HEK293 (cell line): ENCODE measurements at regions not wholly inside any gene's neighbourhood (a gene's known extent, or its start where the extent isn't known, plus 50 kb on each side); places are given as distances from the start of the nearest gene placed in this dataset.
"Not testable (repeated sequence)": the region's sequence is repeated elsewhere in the genome, so short reads cannot be mapped to it uniquely, and the experiment has no call there.

ENCODE experiments used
- CTCF ChIP-seq: fragments of 450-650 bp; formaldehyde crosslinking; IDR thresholded peaks from 2 replicates; pipeline ENCODE4 v1.5.1; 2016; ENCODE audit warnings: missing biosample characterization, missing genetic modification characterization
- PRDM4 ChIP-seq: fragments of 450-650 bp; formaldehyde crosslinking; IDR thresholded peaks from 2 replicates; pipeline ENCODE4 v1.5.1; 2017; ENCODE audit warnings: missing biosample characterization, missing genetic modification characterization
- REPIN1 ChIP-seq: fragments of 450-650 bp; formaldehyde crosslinking; IDR thresholded peaks from 2 replicates; pipeline ENCODE4 v1.5.1; 2017; ENCODE audit warnings: missing biosample characterization, missing genetic modification characterization, low read depth
- REST ChIP-seq: fragments of 450-650 bp; formaldehyde crosslinking; IDR thresholded peaks from 2 replicates; pipeline ENCODE4 v1.5.1; 2016; ENCODE audit warnings: missing biosample characterization, missing genetic modification characterization
- SP3 ChIP-seq: fragments of 450-650 bp; formaldehyde crosslinking; IDR thresholded peaks from 2 replicates; pipeline ENCODE4 v1.5.1; 2016; ENCODE audit warnings: missing biosample characterization, missing genetic modification characterization
- YY1 ChIP-seq: fragments of 450-650 bp; formaldehyde crosslinking; IDR thresholded peaks from 2 replicates; pipeline ENCODE4 v1.5.1; 2018; ENCODE audit warnings: missing biosample characterization, missing genetic modification characterization
- ZBTB17 ChIP-seq: fragments of 450-650 bp; formaldehyde crosslinking; IDR thresholded peaks from 2 replicates; pipeline ENCODE4 v1.5.1; 2016; ENCODE audit warnings: missing biosample characterization, missing genetic modification characterization
- ZNF18 ChIP-seq: fragments of 450-650 bp; formaldehyde crosslinking; IDR thresholded peaks from 2 replicates; pipeline ENCODE4 v1.5.1; 2016; ENCODE audit warnings: missing biosample characterization, missing genetic modification characterization
- ZNF366 ChIP-seq: fragments of 450-650 bp; formaldehyde crosslinking; conservative IDR thresholded peaks from 2 replicates; pipeline ENCODE4 v1.5.1; 2016; ENCODE audit warnings: missing biosample characterization, missing genetic modification characterization
- ZNF549 ChIP-seq: fragments of 450-650 bp; IDR thresholded peaks from 2 replicates; pipeline ENCODE4 v1.5.1; 2018; ENCODE audit warnings: missing biosample characterization, missing genetic modification characterization, mild to moderate bottlenecking, inconsistent platforms, moderate library complexity
- ZNF560 ChIP-seq: fragments of 450-650 bp; formaldehyde crosslinking; IDR thresholded peaks from 2 replicates; pipeline ENCODE4 v1.5.1; 2017; ENCODE audit warnings: missing biosample characterization, missing genetic modification characterization, borderline replicate concordance
- ZNF677 ChIP-seq: fragments of 450-650 bp; IDR thresholded peaks from 2 replicates; pipeline ENCODE4 v1.5.0; 2018; ENCODE audit warnings: missing biosample characterization, mild to moderate bottlenecking, missing genetic modification characterization, moderate library complexity

GRCh38 chr11:67787681-67788340 is 113.4 kb upstream of the ALDH3B2 start:
- TF ChIP-seq ZBTB17; REST (tag by site-specific recombination); PRDM4 (tag by site-specific recombination); ZNF560 (tag by site-specific recombination); CTCF (tag by site-specific recombination); REPIN1 (tag by site-specific recombination); ZNF549 (tag by site-specific recombination); YY1 (tag by site-specific recombination); ZNF677 (tag by site-specific recombination); SP3; ZNF366; ZNF18 (tag by site-specific recombination): not testable (repeated sequence)
